MCF 10A (cell line): ENCODE measurements at regions not wholly inside any gene's neighbourhood (a gene's known extent, or its start where the extent isn't known, plus 50 kb on each side); places are given as distances from the start of the nearest gene placed in this dataset.

Source experiments
- BruUV-seq: library from RNA; stranded (reverse); fragments of 400-500 nt; replicated peaks from 2 replicates; lab custom pipeline; 2021; lab: Mats Ljungman, UMichigan
- CTCF ChIA-PET: fragments of 300-600 bp; sonication (Branson Sonifier 250); formaldehyde crosslinking; extraction: SDS; loops from one replicate; lab custom pipeline; 2021; ENCODE audit warnings: antibody characterized with exemption, inconsistent platforms; lab: Yijun Ruan, JAX
- POLR2A ChIA-PET: fragments of 300-600, 350-650 bp; sonication (Branson Sonifier 250); formaldehyde crosslinking; extraction: SDS; loops from one replicate; lab custom pipeline; 2020; ENCODE audit warnings: antibody characterized with exemption, inconsistent platforms; lab: Yijun Ruan, JAX
- DNase-seq: peaks from one replicate; pipeline ENCODE4 v3.0.0-alpha.2; 2018; ENCODE audit not compliant: unreplicated experiment
- H3K27ac Mint-ChIP-seq: one replicate; pipeline ENCODE4 v1.8.0; 2022; ENCODE audit warnings: mild to moderate bottlenecking, low read depth, mixed read lengths; ENCODE audit not compliant: unreplicated experiment
- H3K27me3 Mint-ChIP-seq: one replicate; pipeline ENCODE4 v1.8.0; 2022; ENCODE audit warnings: mixed read lengths; ENCODE audit not compliant: insufficient read depth, unreplicated experiment
- H3K36me3 Mint-ChIP-seq: one replicate; pipeline ENCODE4 v1.8.0; 2022; ENCODE audit warnings: mild to moderate bottlenecking, moderate library complexity, mixed read lengths; ENCODE audit not compliant: insufficient read depth, unreplicated experiment
- H3K4me1 Mint-ChIP-seq: one replicate; pipeline ENCODE4 v1.8.0; 2022; ENCODE audit warnings: mixed read lengths; ENCODE audit not compliant: insufficient read depth, unreplicated experiment
- H3K4me3 Mint-ChIP-seq: one replicate; pipeline ENCODE4 v1.8.0; 2022; ENCODE audit warnings: mild to moderate bottlenecking, moderate library complexity, mixed read lengths; ENCODE audit not compliant: unreplicated experiment
- H3K9me3 Mint-ChIP-seq: one replicate; pipeline ENCODE4 v1.8.0; 2022; ENCODE audit warnings: mixed read lengths; ENCODE audit not compliant: unreplicated experiment
- intact Hi-C: fragments of 100-400 bp; cut with micrococcal nuclease; formaldehyde crosslinking; loops from 2 replicates; pipeline ENCODE4 v1.14.1; 2022
- TF ChIP-seq, protein P1 (sequence below): fragments of 200-600 bp; IDR thresholded peaks from one replicate; pipeline ENCODE4 v1.8.0; 2022; ENCODE audit warnings: antibody characterized with exemption, mild to moderate bottlenecking; ENCODE audit not compliant: unreplicated experiment

DNA sequence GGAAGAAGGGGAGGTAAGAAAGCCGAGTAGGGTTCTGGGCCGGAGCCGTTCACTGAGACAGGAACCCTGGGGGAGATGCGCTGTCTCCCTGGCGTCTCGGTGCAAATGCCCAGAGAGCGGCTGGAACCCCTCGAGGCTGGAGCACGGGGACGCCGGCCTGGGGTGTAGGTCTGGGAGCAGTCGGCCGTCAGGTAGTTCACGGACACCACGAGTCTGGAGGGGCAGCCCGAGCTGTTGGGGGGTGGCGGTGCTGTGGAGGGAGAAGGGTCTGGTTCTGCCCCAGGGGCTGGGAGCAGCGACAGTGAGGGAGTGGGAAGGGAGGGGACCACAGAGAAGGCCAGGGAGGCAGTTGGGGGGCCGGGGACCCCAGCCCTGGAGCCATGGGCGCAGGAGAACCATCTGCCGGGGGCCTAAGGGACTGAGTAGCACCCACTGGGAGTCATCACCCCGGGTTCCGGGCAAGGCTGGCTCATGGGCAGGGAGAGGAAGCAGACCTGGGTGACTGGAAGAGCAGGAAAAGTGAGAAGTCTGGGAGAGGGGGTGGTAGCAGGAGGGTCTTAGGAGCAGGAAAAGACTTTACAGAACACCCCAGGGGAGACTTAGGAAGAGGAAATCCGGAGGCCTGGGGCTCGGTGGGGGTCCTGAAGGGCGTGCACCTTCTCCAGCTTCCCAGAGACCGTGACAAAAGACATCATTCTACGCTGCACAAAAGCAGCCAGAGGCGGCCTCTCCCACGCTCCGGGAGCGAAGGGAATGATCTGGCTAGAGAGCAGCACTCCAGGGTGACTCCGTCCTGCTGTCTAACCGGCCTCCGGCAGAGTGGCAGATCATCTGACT lies 173.1 kb upstream of the SOX1 start:
- CTCF ChIA-PET: no interaction called here
- POLR2A ChIA-PET: no interaction called here
- Mint-ChIP-seq H3K9me3 (peaks cover 39% of the 10 kb centered on the region), H3K4me1 (no peaks in the 10 kb centered on the region), H3K4me3 (no peak overlapping the region), H3K27me3 (no peaks in the 10 kb centered on the region), H3K36me3 (peaks cover 7% of the 10 kb centered on the region), H3K27ac (no peak overlapping the region)
- TF ChIP-seq, protein P1, sequence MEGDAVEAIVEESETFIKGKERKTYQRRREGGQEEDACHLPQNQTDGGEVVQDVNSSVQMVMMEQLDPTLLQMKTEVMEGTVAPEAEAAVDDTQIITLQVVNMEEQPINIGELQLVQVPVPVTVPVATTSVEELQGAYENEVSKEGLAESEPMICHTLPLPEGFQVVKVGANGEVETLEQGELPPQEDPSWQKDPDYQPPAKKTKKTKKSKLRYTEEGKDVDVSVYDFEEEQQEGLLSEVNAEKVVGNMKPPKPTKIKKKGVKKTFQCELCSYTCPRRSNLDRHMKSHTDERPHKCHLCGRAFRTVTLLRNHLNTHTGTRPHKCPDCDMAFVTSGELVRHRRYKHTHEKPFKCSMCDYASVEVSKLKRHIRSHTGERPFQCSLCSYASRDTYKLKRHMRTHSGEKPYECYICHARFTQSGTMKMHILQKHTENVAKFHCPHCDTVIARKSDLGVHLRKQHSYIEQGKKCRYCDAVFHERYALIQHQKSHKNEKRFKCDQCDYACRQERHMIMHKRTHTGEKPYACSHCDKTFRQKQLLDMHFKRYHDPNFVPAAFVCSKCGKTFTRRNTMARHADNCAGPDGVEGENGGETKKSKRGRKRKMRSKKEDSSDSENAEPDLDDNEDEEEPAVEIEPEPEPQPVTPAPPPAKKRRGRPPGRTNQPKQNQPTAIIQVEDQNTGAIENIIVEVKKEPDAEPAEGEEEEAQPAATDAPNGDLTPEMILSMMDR: no peak
- no peak for DNase-seq
- intact Hi-C loops: no loop called here
- no TSS peak for BruUV-seq

DNA sequence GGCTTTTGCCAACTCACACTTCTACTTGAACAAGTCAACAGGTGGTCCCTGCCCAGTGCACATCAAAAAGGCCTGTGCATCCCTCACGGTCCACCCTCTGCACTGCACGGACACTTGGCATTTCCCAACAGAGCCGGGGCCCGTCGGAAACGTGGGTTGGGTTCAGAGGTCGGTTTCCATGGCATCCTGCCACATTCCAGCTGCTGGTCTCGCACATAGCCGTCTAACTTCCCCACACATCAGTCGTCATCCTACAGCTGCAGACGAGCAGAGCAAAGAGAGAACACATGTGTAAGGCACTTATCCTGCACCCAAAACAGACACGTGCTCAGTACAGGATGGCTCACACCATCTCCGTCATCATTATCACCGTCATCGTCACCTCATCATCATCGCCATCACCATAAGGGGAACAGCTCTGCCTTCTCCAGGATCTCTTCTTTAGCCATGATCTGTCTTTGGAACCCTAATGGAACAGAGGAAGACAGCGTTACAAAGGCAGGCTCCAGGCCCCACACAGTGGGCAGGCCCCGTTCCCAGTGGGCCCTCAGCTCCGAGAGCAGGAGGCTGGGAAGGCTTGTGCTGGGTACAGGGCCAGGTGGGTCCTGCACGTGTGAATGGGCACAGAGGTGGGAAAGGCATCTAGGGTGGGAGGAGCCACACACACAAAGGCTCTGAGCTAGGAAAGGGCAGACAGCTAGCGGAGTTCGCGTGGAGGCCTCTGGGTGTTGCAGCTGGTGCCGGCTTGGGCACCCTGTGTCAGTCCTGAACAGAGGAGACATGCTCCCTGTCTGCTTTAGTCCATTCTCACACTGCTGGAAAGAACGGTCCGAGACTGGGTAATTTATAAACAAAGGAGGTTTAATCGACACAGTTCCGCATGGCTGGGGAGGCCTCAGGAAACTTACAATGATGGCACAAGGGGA lies 170.8 kb upstream of the SOX1 start:
- intact Hi-C loops: no loop called here
- TF ChIP-seq, protein P1: no peak
- BruUV-seq: no TSS peak
- CTCF ChIA-PET: no interaction called here
- POLR2A ChIA-PET: no interaction called here
- H3K27ac Mint-ChIP-seq: no peak overlapping the region
- H3K4me1 Mint-ChIP-seq: no peaks in the 10 kb centered on the region
- H3K4me3 Mint-ChIP-seq: no peak overlapping the region
- H3K27me3 Mint-ChIP-seq: no peaks in the 10 kb centered on the region
- peaks cover 32% of the 10 kb centered on the region for H3K9me3 Mint-ChIP-seq
- peaks cover 7% of the 10 kb centered on the region for H3K36me3 Mint-ChIP-seq
- no peak for DNase-seq

DNA sequence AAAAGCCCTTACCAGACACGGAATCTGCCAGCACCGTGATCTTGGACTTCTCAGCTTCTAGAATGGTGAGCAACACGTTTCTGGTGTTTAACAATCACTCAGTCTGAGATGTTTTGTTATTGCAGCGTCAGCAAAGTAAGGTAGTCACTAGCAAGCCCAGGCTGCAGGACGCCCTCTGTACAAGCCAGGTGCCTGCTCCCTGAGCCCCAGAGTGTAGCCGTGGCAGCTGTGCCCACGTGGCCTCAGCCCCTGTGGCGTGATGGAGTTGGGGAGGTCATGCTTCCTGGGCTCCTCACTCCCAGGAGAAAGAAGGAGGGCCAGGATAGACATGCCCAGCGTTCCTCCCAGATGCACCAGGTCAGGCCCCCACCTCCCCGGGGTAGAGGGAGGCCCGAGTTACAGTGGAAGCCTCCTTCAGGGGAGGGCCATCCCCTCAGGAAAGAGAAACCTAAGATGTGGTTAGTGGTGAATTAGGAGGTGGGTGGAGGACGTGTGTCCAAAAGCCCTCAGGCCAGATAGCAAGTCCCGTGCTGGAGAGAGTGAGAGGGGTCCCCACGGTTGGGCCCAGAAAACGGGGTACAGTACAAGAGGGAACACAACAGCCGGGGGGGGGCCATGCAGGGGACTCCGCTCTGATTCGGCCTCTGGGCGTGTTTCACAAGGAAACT lies 169.6 kb upstream of the SOX1 start:
- no TSS peak for BruUV-seq
- TF ChIP-seq, protein P1: no peak
- ChIA-PET POLR2A (no interaction called here), CTCF (no interaction called here)
- peaks cover 7% of the 10 kb centered on the region for H3K36me3 Mint-ChIP-seq
- intact Hi-C loops: no loop called here
- no peak overlapping the region for H3K27ac Mint-ChIP-seq
- H3K9me3 Mint-ChIP-seq: peaks cover 27% of the 10 kb centered on the region
- H3K4me3 Mint-ChIP-seq: no peak overlapping the region
- no peak for DNase-seq
- H3K27me3 Mint-ChIP-seq: no peaks in the 10 kb centered on the region
- no peaks in the 10 kb centered on the region for H3K4me1 Mint-ChIP-seq

DNA sequence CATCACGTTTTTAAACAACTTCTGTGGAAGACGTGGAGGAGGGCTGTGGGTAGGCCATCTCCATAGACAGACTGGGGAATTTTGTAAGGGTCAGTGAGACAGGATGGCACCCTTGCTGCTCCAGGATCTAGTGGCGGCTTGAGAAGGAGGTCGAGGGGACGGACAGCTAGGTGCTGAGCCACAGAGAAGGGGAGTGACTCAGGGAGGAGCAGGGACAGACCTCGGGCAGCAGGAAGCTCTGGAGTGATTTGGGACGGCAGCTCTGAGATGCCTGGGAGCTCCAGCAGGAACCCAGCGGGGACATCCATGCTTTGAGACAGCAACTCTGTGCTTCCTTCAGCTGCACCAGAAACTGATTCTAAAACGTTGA lies 169.1 kb upstream of the SOX1 start:
- TF ChIP-seq, protein P1: no peak
- H3K4me3 Mint-ChIP-seq: no peak overlapping the region
- ChIA-PET POLR2A (no interaction called here), CTCF (no interaction called here)
- H3K4me1 Mint-ChIP-seq: no peaks in the 10 kb centered on the region
- intact Hi-C loops: no loop called here
- H3K9me3 Mint-ChIP-seq: peaks cover 27% of the 10 kb centered on the region
- DNase-seq: no peak
- no peaks in the 10 kb centered on the region for H3K27me3 Mint-ChIP-seq
- no peak overlapping the region for H3K27ac Mint-ChIP-seq
- BruUV-seq: no TSS peak
- peaks cover 7% of the 10 kb centered on the region for H3K36me3 Mint-ChIP-seq
